ENCODE measurements at regions not wholly inside any gene's neighbourhood (a gene's known extent, or its start where the extent isn't known, plus 50 kb on each side); places are given as distances from the start of the nearest gene placed in this dataset.
"Not testable (repeated sequence)": the region's sequence is repeated elsewhere in the genome, so short reads cannot be mapped to it uniquely, and the experiment has no call there.

- no peak overlapping the region for H3K4ac ChIP-seq (ENCODE audit: low read depth, low read length)
These were observed 164.9 kb downstream of the NAA11 start for GRCh38 chr4:79160962-79161361.

DNA sequence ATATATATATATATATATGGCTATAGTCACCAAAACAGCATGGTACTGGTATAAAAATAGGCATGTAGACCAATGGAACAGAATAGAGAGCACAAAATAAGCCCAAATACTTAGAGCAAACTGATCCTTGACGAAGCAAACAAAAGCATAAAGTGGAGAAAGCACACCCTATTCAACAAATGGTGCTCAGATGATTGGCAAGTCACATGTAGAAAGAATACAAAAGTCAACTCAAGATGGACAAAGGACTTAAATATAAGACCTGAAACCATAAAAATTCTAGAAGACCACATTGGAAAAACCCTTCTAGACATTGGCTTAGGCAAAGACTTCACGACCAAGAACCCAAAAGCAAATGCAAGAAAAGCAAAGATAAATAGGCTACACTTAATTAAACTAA, 167.2 kb downstream of the NAA11 start:
- not testable (repeated sequence) for H2BK15ac ChIP-seq (ENCODE audit: low read depth, low read length); H3K4me1 ChIP-seq (ENCODE audit: insufficient read depth, low read length); H4K91ac ChIP-seq (ENCODE audit: insufficient read length, low read depth, low read length); H3K4me2 ChIP-seq (ENCODE audit: insufficient read depth, insufficient read length, low read length); H4K8ac ChIP-seq (replicated peaks; ENCODE audit: insufficient read length, low read depth, low read length); H3K4me1 Mint-ChIP-seq; H3K27ac ChIP-seq (ENCODE audit: insufficient read length, low read depth, low read length); H3K4me3 Mint-ChIP-seq; H3K23me2 ChIP-seq (ENCODE audit: insufficient read length, low read depth, low read length, poor library complexity, severe bottlenecking); DNase-seq; H4K20me1 ChIP-seq (ENCODE audit: control insufficient read depth, insufficient read depth, insufficient read length); H3K14ac ChIP-seq (ENCODE audit: insufficient read depth, low read length); H2BK20ac ChIP-seq (ENCODE audit: low read depth, low read length, poor library complexity, severe bottlenecking); H2BK120ac ChIP-seq (ENCODE audit: low read depth, low read length, poor library complexity, severe bottlenecking); H3T11ph ChIP-seq (ENCODE audit: low read length); H2AK5ac ChIP-seq (ENCODE audit: insufficient read length, low read length); H3K79me2 ChIP-seq (ENCODE audit: insufficient read depth, low read length); H3K79me1 ChIP-seq (ENCODE audit: insufficient read depth, low read depth, low read length, poor library complexity, severe bottlenecking); H2BK5ac ChIP-seq (ENCODE audit: insufficient read length, low read length); H3K9me3 Mint-ChIP-seq; H2BK12ac ChIP-seq (ENCODE audit: insufficient read length, low read depth, low read length); H3K4ac ChIP-seq (ENCODE audit: low read depth, low read length); H4K5ac ChIP-seq (ENCODE audit: insufficient read length, low read depth, low read length); H3K56ac ChIP-seq (ENCODE audit: insufficient read length, low read depth, low read length); H3K27me3 Mint-ChIP-seq (ENCODE audit: low read depth); H3K27me3 ChIP-seq (ENCODE audit: insufficient read depth, low read length); H3K23ac ChIP-seq (ENCODE audit: insufficient read length, low read depth, low read length); H3K36me3 Mint-ChIP-seq (ENCODE audit: insufficient read depth in 1 of 3, low read depth in 3 of 3); H3K18ac ChIP-seq (ENCODE audit: insufficient read length, low read depth, low read length); H3K9ac ChIP-seq (ENCODE audit: extremely low read depth, insufficient read length, low read length); H2AFZ ChIP-seq (ENCODE audit: low read length); H3K9me3 ChIP-seq (ENCODE audit: control insufficient read depth, low read depth, low read length); H3K27ac Mint-ChIP-seq
- WGBS (ENCODE audit: extremely low coverage, insufficient read length, low lambda C conversion rate), result no CpG with 5 or more reads among the region's 2 CpGs

More at GRCh38 chr4:79160962-79161361, 164.9 kb downstream of the NAA11 start:
- Histone ChIP-seq H2AFZ (ENCODE audit: low read length) (no peak overlapping the region), H4K91ac (ENCODE audit: insufficient read length, low read depth, low read length) (no peak overlapping the region), H3K4me2 (ENCODE audit: insufficient read depth, insufficient read length, low read length) (no peak overlapping the region), H2AK5ac (ENCODE audit: insufficient read length, low read length) (no peak overlapping the region), H3K14ac (ENCODE audit: insufficient read depth, low read length) (no peak overlapping the region), H3K18ac (ENCODE audit: insufficient read length, low read depth, low read length) (no peak overlapping the region), H4K20me1 (ENCODE audit: control insufficient read depth, insufficient read depth, insufficient read length) (no peaks in the 10 kb centered on the region), H3K9ac (ENCODE audit: extremely low read depth, insufficient read length, low read length) (no peak overlapping the region), H4K8ac (replicated peaks; ENCODE audit: insufficient read length, low read depth, low read length) (no peak overlapping the region), H4K5ac (ENCODE audit: insufficient read length, low read depth, low read length) (no peak overlapping the region), H2BK120ac (ENCODE audit: low read depth, low read length, poor library complexity, severe bottlenecking) (no peak overlapping the region), H3T11ph (ENCODE audit: low read length) (no peak overlapping the region), H3K79me2 (ENCODE audit: insufficient read depth, low read length) (no peaks in the 10 kb centered on the region), H3K79me1 (ENCODE audit: insufficient read depth, low read depth, low read length, poor library complexity, severe bottlenecking) (no peaks in the 10 kb centered on the region), H3K27me3 (ENCODE audit: insufficient read depth, low read length) (no peaks in the 10 kb centered on the region), H3K56ac (ENCODE audit: insufficient read length, low read depth, low read length) (no peak overlapping the region), H2BK20ac (ENCODE audit: low read depth, low read length, poor library complexity, severe bottlenecking) (no peak overlapping the region), H3K9me3 (ENCODE audit: control insufficient read depth, low read depth, low read length) (no peaks in the 10 kb centered on the region), H2BK5ac (ENCODE audit: insufficient read length, low read length) (no peak overlapping the region), H3K23ac (ENCODE audit: insufficient read length, low read depth, low read length) (no peak overlapping the region), H2BK15ac (ENCODE audit: low read depth, low read length) (no peak overlapping the region), H3K4me1 (ENCODE audit: insufficient read depth, low read length) (no peaks in the 10 kb centered on the region), H3K27ac (ENCODE audit: insufficient read length, low read depth, low read length) (no peak overlapping the region), H3K23me2 (ENCODE audit: insufficient read length, low read depth, low read length, poor library complexity, severe bottlenecking) (no peaks in the 10 kb centered on the region), H2BK12ac (ENCODE audit: insufficient read length, low read depth, low read length) (no peak overlapping the region)
- Mint-ChIP-seq H3K4me3 (no peak overlapping the region), H3K36me3 (ENCODE audit: insufficient read depth in 1 of 3, low read depth in 3 of 3) (no peaks in the 10 kb centered on the region), H3K9me3 (no peaks in the 10 kb centered on the region), H3K27ac (no peak overlapping the region), H3K27me3 (ENCODE audit: low read depth) (no peaks in the 10 kb centered on the region), H3K4me1 (no peaks in the 10 kb centered on the region)
- no peak for DNase-seq
- no peak for TF ChIP-seq CTCF (conservative IDR thresholded peaks at IDR 0.05)
- WGBS (ENCODE audit: extremely low coverage, insufficient read length, low lambda C conversion rate), result no CpG with 5 or more reads among the region's 2 CpGs

Measured in H9 (cell line).